H9 (cell line): ENCODE measurements at regions not wholly inside any gene's neighbourhood (a gene's known extent, or its start where the extent isn't known, plus 50 kb on each side); places are given as distances from the start of the nearest gene placed in this dataset.

Experiments
- DNase-seq: peaks from one replicate; pipeline ENCODE4 v3.0.0-alpha.2; 2017
- H2AFZ ChIP-seq: one replicate; pipeline ENCODE4 v1.6.1; 2013; ENCODE audit warnings: mild to moderate bottlenecking, low read length, control low read depth, moderate library complexity
- H2AK5ac ChIP-seq: 2 replicates; pipeline ENCODE4 v1.6.1; 2013; ENCODE audit warnings: low read length, control low read depth, mixed read lengths; ENCODE audit not compliant: insufficient read length
- H2BK120ac ChIP-seq: one replicate; pipeline ENCODE4 v1.6.1; 2013; ENCODE audit warnings: low read depth, mild to moderate bottlenecking, low read length, control low read depth, inconsistent platforms; ENCODE audit not compliant: poor library complexity, severe bottlenecking
- H2BK12ac ChIP-seq: 2 replicates; pipeline ENCODE4 v1.6.1; 2013; ENCODE audit warnings: low read length, control low read depth, mixed read lengths, low read depth; ENCODE audit not compliant: insufficient read length
- H2BK15ac ChIP-seq: 2 replicates; pipeline ENCODE4 v1.6.1; 2013; ENCODE audit warnings: low read depth, low read length, control low read depth
- H2BK20ac ChIP-seq: one replicate; pipeline ENCODE4 v1.6.1; 2013; ENCODE audit warnings: low read depth, mild to moderate bottlenecking, low read length, control low read depth, inconsistent platforms; ENCODE audit not compliant: poor library complexity, severe bottlenecking
- H2BK5ac ChIP-seq: 2 replicates; pipeline ENCODE4 v1.6.1; 2013; ENCODE audit warnings: low read length, control low read depth, mixed read lengths; ENCODE audit not compliant: insufficient read length
- H3K14ac ChIP-seq: 2 replicates; pipeline ENCODE4 v1.6.1; 2013; ENCODE audit warnings: low read length, control low read depth; ENCODE audit not compliant: insufficient read depth
- H3K18ac ChIP-seq: 2 replicates; pipeline ENCODE4 v1.6.1; 2013; ENCODE audit warnings: low read depth, mild to moderate bottlenecking, mixed read lengths, low read length, control low read depth; ENCODE audit not compliant: insufficient read length
- H3K23ac ChIP-seq: 2 replicates; pipeline ENCODE4 v1.6.1; 2013; ENCODE audit warnings: low read length, control low read depth, mixed read lengths, low read depth; ENCODE audit not compliant: insufficient read length
- H3K23me2 ChIP-seq: 2 replicates; pipeline ENCODE4 v1.6.1; 2013; ENCODE audit warnings: low read depth, mild to moderate bottlenecking, mixed read lengths, low read length, control low read depth; ENCODE audit not compliant: insufficient read length, poor library complexity, severe bottlenecking
- H3K27ac ChIP-seq: 2 replicates; pipeline ENCODE4 v1.5.1; 2013; ENCODE audit warnings: low read length, control low read depth, mixed read lengths, low read depth; ENCODE audit not compliant: insufficient read length
- H3K27me3 ChIP-seq: 2 replicates; pipeline ENCODE4 v1.6.1; 2013; ENCODE audit warnings: low read length, control low read depth, inconsistent platforms; ENCODE audit not compliant: insufficient read depth
- H3K4ac ChIP-seq: 2 replicates; pipeline ENCODE4 v1.6.1; 2013; ENCODE audit warnings: low read depth, mild to moderate bottlenecking, control low read depth, inconsistent platforms, low read length, moderate library complexity
- H3K4me1 ChIP-seq: 2 replicates; pipeline ENCODE4 v1.6.1; 2013; ENCODE audit warnings: low read length, control low read depth, inconsistent platforms; ENCODE audit not compliant: insufficient read depth
- H3K4me2 ChIP-seq: 2 replicates; pipeline ENCODE4 v1.6.1; 2013; ENCODE audit warnings: low read length, control low read depth, mixed read lengths; ENCODE audit not compliant: insufficient read length, insufficient read depth
- H3K56ac ChIP-seq: 2 replicates; pipeline ENCODE4 v1.6.1; 2013; ENCODE audit warnings: low read depth, mild to moderate bottlenecking, mixed read lengths, low read length, control low read depth; ENCODE audit not compliant: insufficient read length
- H3K79me1 ChIP-seq: 2 replicates; pipeline ENCODE4 v1.6.1; 2013; ENCODE audit warnings: low read depth, mild to moderate bottlenecking, moderate library complexity, low read length, control low read depth, inconsistent platforms; ENCODE audit not compliant: insufficient read depth, poor library complexity, severe bottlenecking
- H3K79me2 ChIP-seq: 2 replicates; pipeline ENCODE4 v1.6.1; 2013; ENCODE audit warnings: low read length, control low read depth, inconsistent platforms; ENCODE audit not compliant: insufficient read depth
- H3K9ac ChIP-seq: 2 replicates; pipeline ENCODE4 v1.6.1; 2013; ENCODE audit warnings: low read length, control low read depth, mixed read lengths; ENCODE audit not compliant: insufficient read length; ENCODE audit errors: extremely low read depth
- H3K9me3 ChIP-seq: one replicate; pipeline ENCODE4 v1.6.1; 2013; ENCODE audit warnings: low read depth, low read length, inconsistent platforms; ENCODE audit not compliant: control insufficient read depth
- H3T11ph ChIP-seq: one replicate; pipeline ENCODE4 v1.6.1; 2013; ENCODE audit warnings: mild to moderate bottlenecking, low read length, control low read depth, inconsistent platforms
- H4K20me1 ChIP-seq: one replicate; pipeline ENCODE4 v1.6.1; 2013; ENCODE audit not compliant: control insufficient read depth, insufficient read length, insufficient read depth
- H4K5ac ChIP-seq: 2 replicates; pipeline ENCODE4 v1.6.1; 2013; ENCODE audit warnings: low read depth, mild to moderate bottlenecking, mixed read lengths, low read length, control low read depth; ENCODE audit not compliant: insufficient read length
- H4K8ac ChIP-seq: replicated peaks from 2 replicates; pipeline ENCODE4 v1.6.1; 2013; ENCODE audit warnings: low read length, control low read depth, mixed read lengths, low read depth; ENCODE audit not compliant: insufficient read length
- H4K91ac ChIP-seq: 2 replicates; pipeline ENCODE4 v1.6.1; 2013; ENCODE audit warnings: low read depth, mild to moderate bottlenecking, moderate library complexity, mixed read lengths, low read length, control low read depth; ENCODE audit not compliant: insufficient read length
- H3K27ac Mint-ChIP-seq, 3 experiments: 2 replicates in 2 of 3; 3 replicates in 1 of 3; pipeline ENCODE4 v1.8.0; 2020 to 2021; ENCODE audit warnings: mixed read lengths in 3 of 3, mild to moderate bottlenecking in 1 of 3, moderate library complexity in 1 of 3
- H3K27me3 Mint-ChIP-seq: 2 replicates; pipeline ENCODE4 v1.8.0; 2021; ENCODE audit warnings: low read depth, mild to moderate bottlenecking, moderate library complexity, mixed read lengths
- H3K36me3 Mint-ChIP-seq, 3 experiments: 2 replicates in 2 of 3; 3 replicates in 1 of 3; pipeline ENCODE4 v1.8.0; 2020 to 2021; ENCODE audit warnings: low read depth in 3 of 3, mixed read lengths in 3 of 3; ENCODE audit not compliant: insufficient read depth in 1 of 3
- H3K4me1 Mint-ChIP-seq, 2 experiments: 2 replicates each; pipeline ENCODE4 v1.8.0; 2020; ENCODE audit warnings: mixed read lengths in 2 of 2
- H3K4me3 Mint-ChIP-seq, 2 experiments: 2 replicates in 1 of 2; 3 replicates in 1 of 2; pipeline ENCODE4 v1.8.0; 2020 to 2021; ENCODE audit warnings: mild to moderate bottlenecking in 2 of 2, mixed read lengths in 2 of 2, moderate library complexity in 1 of 2
- H3K9me3 Mint-ChIP-seq, 2 experiments: 2 replicates in 1 of 2; 3 replicates in 1 of 2; pipeline ENCODE4 v1.8.0; 2020; ENCODE audit warnings: mild to moderate bottlenecking in 2 of 2, mixed read lengths in 2 of 2, moderate library complexity in 1 of 2
- CTCF ChIP-seq: fragments of 200-600 bp; sonication (generic); conservative IDR thresholded peaks from 3 replicates; pipeline ENCODE4 v1.8.0; 2021; ENCODE audit warnings: antibody characterized with exemption, mild to moderate bottlenecking
- WGBS: extraction: QIAGEN DNeasy Blood & Tissue Kit; methylation state at CpG from one replicate; pipeline ENCODE4 v1.1.7; 2013; ENCODE audit warnings: missing lambda C conversion rate, low lambda C conversion rate, mixed read lengths; ENCODE audit not compliant: insufficient read length; ENCODE audit errors: extremely low coverage; 5-methylcytosine and 5-hydroxymethylcytosine counted together

GRCh38 chr6:168919470-168920179 is 334.0 kb downstream of the THBS2 start:
- no peak overlapping the region for H2AFZ ChIP-seq
- no peak overlapping the region for H4K91ac ChIP-seq
- no peak overlapping the region for H2BK15ac ChIP-seq
- no peak for TF ChIP-seq CTCF
- no peak overlapping the region for H2AK5ac ChIP-seq
- H3K27me3 Mint-ChIP-seq: no peaks in the 10 kb centered on the region; the same call in 1 of the 2 replicates
- no peak overlapping the region for H4K8ac ChIP-seq
- H3K27ac ChIP-seq: no peak overlapping the region
- no peak overlapping the region for H3K4ac ChIP-seq
- H2BK5ac ChIP-seq: no peak overlapping the region
- no peaks in the 10 kb centered on the region for H3K4me1 Mint-ChIP-seq
- H3T11ph ChIP-seq: no peak overlapping the region
- H3K27ac Mint-ChIP-seq: no peak overlapping the region
- H3K36me3 Mint-ChIP-seq: peaks cover 0 to 3% (median 3%) of the 10 kb centered on the region in 3 experiments; a peak in 1 of 7 replicates
- H4K20me1 ChIP-seq: no peaks in the 10 kb centered on the region
- no peaks in the 10 kb centered on the region for H3K9me3 ChIP-seq
- H2BK20ac ChIP-seq: no peak overlapping the region
- H3K4me2 ChIP-seq: no peak overlapping the region
- no peak overlapping the region for H3K18ac ChIP-seq
- H3K4me1 ChIP-seq: no peaks in the 10 kb centered on the region
- H3K4me3 Mint-ChIP-seq: no peak overlapping the region
- no peak overlapping the region for H3K23ac ChIP-seq
- no peaks in the 10 kb centered on the region for H3K9me3 Mint-ChIP-seq
- DNase-seq: no peak
- H4K5ac ChIP-seq: no peak overlapping the region
- no CpG with 5 or more reads among the region's 13 CpGs for WGBS
- H2BK120ac ChIP-seq: no peak overlapping the region
- no peak overlapping the region for H3K56ac ChIP-seq
- H3K9ac ChIP-seq: no peak overlapping the region
- H3K23me2 ChIP-seq: no peaks in the 10 kb centered on the region
- H3K27me3 ChIP-seq: no peaks in the 10 kb centered on the region
- H3K79me1 ChIP-seq: no peaks in the 10 kb centered on the region
- no peaks in the 10 kb centered on the region for H3K79me2 ChIP-seq
- H2BK12ac ChIP-seq: no peak overlapping the region
- H3K14ac ChIP-seq: no peak overlapping the region
